HG03378 (cell line): ENCODE measurements at regions not wholly inside any gene's neighbourhood (a gene's known extent, or its start where the extent isn't known, plus 50 kb on each side); places are given as distances from the start of the nearest gene placed in this dataset.

ENCODE experiments used
- ATAC-seq: cut with Tn5 transposase; IDR thresholded peaks from one replicate; pipeline ENCODE4 v1.9.1; 2021; ENCODE audit warnings: mild to moderate bottlenecking, moderate library complexity; ENCODE audit not compliant: unreplicated experiment

DNA sequence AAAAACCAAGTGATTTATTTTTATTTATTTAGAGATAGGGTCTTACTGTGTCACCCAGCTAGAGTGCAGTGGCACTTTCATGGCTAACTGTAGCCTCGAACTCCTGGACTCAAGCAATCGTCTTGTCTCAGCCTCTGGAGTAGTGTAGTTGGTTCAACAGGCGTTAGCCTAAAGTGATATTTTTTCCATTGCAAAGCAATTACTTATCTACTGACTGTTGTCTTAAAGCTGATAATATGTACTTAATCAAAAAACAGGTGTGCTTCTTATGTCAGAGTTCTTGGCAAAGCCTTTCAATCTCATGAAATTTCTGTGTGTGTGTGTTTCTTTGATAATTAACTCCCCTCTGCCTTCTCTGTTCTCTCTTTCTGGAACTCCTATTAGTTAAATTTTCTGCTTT, 62.4 kb upstream of the DUSP10 start:
- no peak for ATAC-seq

DNA sequence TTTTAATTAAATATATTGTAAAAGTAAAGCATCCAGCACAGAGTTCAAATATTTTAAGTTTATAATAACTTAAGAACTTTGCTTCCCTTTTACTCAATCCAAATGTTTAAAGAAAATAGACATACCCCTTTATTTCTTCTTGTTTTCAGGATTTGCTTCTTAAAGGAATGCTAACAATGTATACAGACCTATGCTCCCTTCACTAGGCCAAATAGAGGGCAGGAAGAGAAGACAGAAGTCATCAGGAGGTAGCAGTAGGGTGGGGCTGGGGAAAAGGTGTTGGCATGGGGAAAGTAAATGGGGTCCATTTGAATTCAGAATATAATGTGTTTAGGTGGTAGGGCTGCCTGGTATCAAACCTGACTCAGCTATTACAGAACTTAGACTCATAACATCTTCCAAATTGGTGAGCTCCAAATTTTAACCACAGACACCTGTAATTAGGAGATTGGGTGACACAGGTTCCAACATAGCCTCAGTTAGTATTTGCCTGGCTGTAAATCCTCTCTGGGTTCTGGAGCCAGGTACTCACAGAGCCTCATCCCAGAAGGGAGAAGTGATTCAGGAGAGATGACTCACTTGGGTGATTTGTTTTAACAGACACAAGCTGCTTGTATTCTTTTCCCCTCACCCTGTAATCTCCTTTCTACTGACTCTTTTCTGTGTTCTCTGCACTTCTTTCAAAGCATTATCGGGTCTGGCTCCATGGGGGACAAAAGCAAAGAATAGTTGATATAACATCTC, 60.1 kb upstream of the DUSP10 start:
- no peak for ATAC-seq

GRCh38 chr1:221801251-221801661, 59.4 kb upstream of the DUSP10 start:
- ATAC-seq: peak; percentile 70

DNA sequence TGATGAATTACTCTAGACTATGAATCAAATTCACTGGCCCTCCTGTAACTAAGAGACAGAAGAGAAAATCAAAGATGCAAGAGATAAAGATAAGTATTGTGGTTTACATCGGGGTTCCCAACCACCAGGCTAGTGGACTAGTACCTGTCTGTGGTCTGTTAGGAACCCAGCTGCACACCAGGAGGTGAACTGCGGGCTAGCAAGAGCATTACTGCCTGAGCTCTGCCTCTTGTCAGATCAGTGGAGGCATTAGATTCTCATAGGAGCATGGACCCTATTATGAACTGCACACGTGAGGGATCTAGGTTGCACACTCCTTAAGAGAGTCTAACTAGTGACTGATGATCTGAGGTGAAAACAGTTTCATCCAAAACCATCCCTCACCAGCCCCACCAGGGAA, 58.9 kb upstream of the DUSP10 start:
- ATAC-seq: peak; percentile 36

GRCh38 chr1:221797506-221797905, 55.6 kb upstream of the DUSP10 start:
- no peak for ATAC-seq

DNA sequence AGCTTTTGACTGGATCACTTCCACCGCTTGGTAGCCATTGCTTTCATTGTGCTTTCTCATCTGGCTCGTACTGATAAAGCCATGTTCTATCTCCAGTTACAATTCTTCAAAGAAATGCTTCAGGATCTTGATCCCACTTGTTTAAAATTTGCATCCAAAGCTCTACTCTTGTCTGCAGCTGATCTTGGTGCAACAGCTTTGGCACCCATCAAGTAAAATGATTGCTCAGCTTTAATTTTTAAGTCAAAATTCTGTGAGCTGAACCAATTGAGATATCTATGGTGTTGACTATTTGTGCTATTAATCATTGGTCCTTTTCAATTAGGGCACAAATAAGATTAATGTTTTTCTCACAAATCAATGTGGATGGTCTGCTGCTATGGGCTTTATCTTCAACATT, 54.8 kb upstream of the DUSP10 start:
- no peak for ATAC-seq

DNA sequence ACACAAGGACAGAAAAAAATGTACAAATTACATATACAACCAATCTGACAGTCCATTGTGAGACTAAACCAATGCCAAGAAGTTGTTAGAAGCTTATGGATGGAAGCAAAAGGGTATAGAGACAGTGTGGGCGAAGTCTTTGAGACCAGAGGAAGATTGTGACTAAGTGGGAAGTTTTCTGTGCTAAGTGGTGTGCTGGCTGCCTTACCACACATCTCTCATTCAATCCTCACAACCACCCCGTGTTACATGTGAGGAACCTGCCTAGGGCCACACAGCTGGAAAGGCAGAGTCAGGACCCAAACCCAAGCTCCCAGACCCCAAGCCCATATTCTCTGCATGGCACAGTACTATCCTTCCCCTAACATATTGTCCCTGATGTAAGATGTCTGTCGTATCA, 53.5 kb upstream of the DUSP10 start:
- no peak for ATAC-seq

GRCh38 chr1:221794935-221795334, 53.0 kb upstream of the DUSP10 start:
- ATAC-seq: no peak

DNA sequence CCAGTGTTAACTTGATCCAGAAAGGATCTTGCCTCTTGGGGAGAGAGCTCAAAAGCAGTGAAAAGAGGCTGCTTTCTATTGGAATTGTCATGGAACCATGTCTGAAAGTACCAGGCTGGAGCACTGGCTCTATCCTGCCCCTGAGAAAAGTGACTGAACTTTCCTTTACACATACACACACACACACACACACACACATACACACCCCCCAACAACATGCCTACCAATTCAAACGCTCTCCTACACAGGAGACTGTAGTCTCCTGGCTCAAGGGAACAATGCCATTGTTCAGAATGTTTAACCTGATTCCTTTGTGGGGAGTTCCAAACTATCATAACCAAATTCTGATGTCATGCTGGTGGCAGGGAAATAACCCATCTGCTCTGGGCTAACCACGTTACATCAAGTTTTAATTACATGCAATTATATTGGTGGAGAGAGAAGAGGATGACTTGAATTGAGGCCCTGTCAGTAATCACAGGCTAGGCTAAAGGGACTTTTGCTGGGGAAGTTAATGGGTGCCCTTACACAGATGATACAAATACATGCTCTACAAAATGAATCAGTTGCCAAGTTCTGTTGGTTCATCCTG, 52.3 kb upstream of the DUSP10 start:
- ATAC-seq: peak; percentile 68

DNA sequence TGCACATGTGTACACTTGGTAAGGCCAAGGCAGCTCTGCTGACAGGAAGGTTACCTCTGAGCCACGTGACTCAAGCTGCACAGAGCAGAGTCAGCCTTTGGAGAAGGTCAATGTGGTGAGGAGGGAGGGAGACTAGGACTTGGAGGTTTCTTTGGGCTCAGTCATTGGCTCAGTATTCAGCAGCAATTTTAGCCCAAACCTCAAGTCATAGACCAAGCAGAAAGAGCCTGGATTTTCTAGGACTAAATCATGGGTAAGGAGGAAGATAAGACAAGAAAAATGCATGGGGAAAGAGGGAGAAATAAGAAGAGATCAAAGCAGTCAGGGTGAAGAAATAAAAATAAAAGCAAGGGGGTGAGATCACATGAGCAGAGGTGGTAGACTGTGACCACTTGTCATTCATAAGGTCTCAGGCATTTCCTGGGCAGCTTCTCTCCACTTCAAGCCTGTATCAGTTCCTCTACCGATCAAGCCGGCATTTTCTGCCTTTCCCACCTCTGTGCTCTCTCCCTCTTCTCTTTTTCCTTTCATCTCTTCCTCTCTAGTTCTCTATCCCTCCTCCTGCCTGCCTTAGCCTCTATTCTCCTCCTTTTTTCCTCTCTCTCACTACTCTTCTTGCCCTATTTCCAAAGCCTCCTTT, 51.7 kb upstream of the DUSP10 start:
- peak; percentile 78 for ATAC-seq

- ATAC-seq: no peak
Observed at GRCh38 chr1:221791846-221792245, 50.0 kb upstream of the DUSP10 start.
